ENCODE measurements at regions not wholly inside any gene's neighbourhood (a gene's known extent, or its start where the extent isn't known, plus 50 kb on each side); places are given as distances from the start of the nearest gene placed in this dataset.

DNA sequence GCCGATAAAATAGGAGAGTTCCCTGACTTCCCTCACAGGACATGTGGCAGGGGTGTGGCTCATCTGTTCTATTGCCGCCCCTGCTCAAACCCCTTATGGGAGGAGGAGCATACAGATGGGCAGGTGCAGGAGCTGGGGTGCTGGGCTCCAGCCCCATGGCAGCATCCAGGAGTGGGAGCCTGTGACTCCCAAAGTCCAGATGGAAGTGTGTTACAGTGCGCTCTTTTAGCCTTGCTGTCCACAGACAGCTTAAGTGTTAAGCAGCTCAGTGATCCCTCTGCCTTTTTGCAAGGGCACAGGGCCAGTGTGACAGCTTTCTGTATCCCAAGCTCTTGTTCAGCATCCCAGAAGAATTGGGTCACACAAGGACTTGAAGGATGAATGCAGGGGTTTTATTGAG, 212.3 kb upstream of the MYLIP start:
- Histone ChIP-seq H2BK5ac (ENCODE audit: insufficient read length, low read length) (no peak overlapping the region), H3K4me1 (ENCODE audit: insufficient read depth, low read length) (peaks cover 7% of the 10 kb centered on the region; the same call in 1 of the 2 replicates), H4K5ac (ENCODE audit: insufficient read length, low read depth, low read length) (no peak overlapping the region), H2AK5ac (ENCODE audit: insufficient read length, low read length) (no peak overlapping the region), H3K18ac (ENCODE audit: insufficient read length, low read depth, low read length) (no peak overlapping the region), H3K9me3 (ENCODE audit: control insufficient read depth, low read depth, low read length) (no peaks in the 10 kb centered on the region), H3K23ac (ENCODE audit: insufficient read length, low read depth, low read length) (no peak overlapping the region), H3K23me2 (ENCODE audit: insufficient read length, low read depth, low read length, poor library complexity, severe bottlenecking) (no peaks in the 10 kb centered on the region), H4K91ac (ENCODE audit: insufficient read length, low read depth, low read length) (no peak overlapping the region), H4K8ac (replicated peaks; ENCODE audit: insufficient read length, low read depth, low read length) (no peak overlapping the region), H2BK120ac (ENCODE audit: low read depth, low read length, poor library complexity, severe bottlenecking) (no peak overlapping the region), H3K56ac (ENCODE audit: insufficient read length, low read depth, low read length) (no peak overlapping the region), H2AFZ (ENCODE audit: low read length) (no peak overlapping the region), H4K20me1 (ENCODE audit: control insufficient read depth, insufficient read depth, insufficient read length) (no peaks in the 10 kb centered on the region), H3K4me2 (ENCODE audit: insufficient read depth, insufficient read length, low read length) (no peak overlapping the region), H3K27ac (ENCODE audit: insufficient read length, low read depth, low read length) (no peak overlapping the region), H2BK12ac (ENCODE audit: insufficient read length, low read depth, low read length) (no peak overlapping the region), H3K79me2 (ENCODE audit: insufficient read depth, low read length) (no peaks in the 10 kb centered on the region), H2BK20ac (ENCODE audit: low read depth, low read length, poor library complexity, severe bottlenecking) (no peak overlapping the region), H2BK15ac (ENCODE audit: low read depth, low read length) (no peak overlapping the region), H3K4ac (ENCODE audit: low read depth, low read length) (no peak overlapping the region), H3K79me1 (ENCODE audit: insufficient read depth, low read depth, low read length, poor library complexity, severe bottlenecking) (no peaks in the 10 kb centered on the region), H3K27me3 (ENCODE audit: insufficient read depth, low read length) (no peaks in the 10 kb centered on the region), H3K9ac (ENCODE audit: extremely low read depth, insufficient read length, low read length) (no peak overlapping the region), H3T11ph (ENCODE audit: low read length) (no peak overlapping the region), H3K14ac (ENCODE audit: insufficient read depth, low read length) (no peak overlapping the region)
- H3K9me3 Mint-ChIP-seq = peaks cover 0 to 2% of the 10 kb centered on the region in 2 experiments; a peak in 4 of 5 replicates
- no peaks in the 10 kb centered on the region; a peak in 1 of 7 replicates for H3K36me3 Mint-ChIP-seq (ENCODE audit: insufficient read depth in 1 of 3, low read depth in 3 of 3)
- H3K27me3 Mint-ChIP-seq (ENCODE audit: low read depth) = no peaks in the 10 kb centered on the region
- no peak overlapping the region for H3K27ac Mint-ChIP-seq
- H3K4me3 Mint-ChIP-seq = no peak overlapping the region
- no CpG with 5 or more reads among the region's 3 CpGs for WGBS (ENCODE audit: extremely low coverage, insufficient read length, low lambda C conversion rate)
- H3K4me1 Mint-ChIP-seq = peaks cover 29 to 42% of the 10 kb centered on the region in 2 experiments
- TF ChIP-seq, protein P1, sequence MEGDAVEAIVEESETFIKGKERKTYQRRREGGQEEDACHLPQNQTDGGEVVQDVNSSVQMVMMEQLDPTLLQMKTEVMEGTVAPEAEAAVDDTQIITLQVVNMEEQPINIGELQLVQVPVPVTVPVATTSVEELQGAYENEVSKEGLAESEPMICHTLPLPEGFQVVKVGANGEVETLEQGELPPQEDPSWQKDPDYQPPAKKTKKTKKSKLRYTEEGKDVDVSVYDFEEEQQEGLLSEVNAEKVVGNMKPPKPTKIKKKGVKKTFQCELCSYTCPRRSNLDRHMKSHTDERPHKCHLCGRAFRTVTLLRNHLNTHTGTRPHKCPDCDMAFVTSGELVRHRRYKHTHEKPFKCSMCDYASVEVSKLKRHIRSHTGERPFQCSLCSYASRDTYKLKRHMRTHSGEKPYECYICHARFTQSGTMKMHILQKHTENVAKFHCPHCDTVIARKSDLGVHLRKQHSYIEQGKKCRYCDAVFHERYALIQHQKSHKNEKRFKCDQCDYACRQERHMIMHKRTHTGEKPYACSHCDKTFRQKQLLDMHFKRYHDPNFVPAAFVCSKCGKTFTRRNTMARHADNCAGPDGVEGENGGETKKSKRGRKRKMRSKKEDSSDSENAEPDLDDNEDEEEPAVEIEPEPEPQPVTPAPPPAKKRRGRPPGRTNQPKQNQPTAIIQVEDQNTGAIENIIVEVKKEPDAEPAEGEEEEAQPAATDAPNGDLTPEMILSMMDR (conservative IDR thresholded peaks at IDR 0.05) = no peak
- no peak for DNase-seq
